ENCODE measurements at regions not wholly inside any gene's neighbourhood (a gene's known extent, or its start where the extent isn't known, plus 50 kb on each side); places are given as distances from the start of the nearest gene placed in this dataset.
"Not testable (repeated sequence)": the region's sequence is repeated elsewhere in the genome, so short reads cannot be mapped to it uniquely, and the experiment has no call there.

DNA sequence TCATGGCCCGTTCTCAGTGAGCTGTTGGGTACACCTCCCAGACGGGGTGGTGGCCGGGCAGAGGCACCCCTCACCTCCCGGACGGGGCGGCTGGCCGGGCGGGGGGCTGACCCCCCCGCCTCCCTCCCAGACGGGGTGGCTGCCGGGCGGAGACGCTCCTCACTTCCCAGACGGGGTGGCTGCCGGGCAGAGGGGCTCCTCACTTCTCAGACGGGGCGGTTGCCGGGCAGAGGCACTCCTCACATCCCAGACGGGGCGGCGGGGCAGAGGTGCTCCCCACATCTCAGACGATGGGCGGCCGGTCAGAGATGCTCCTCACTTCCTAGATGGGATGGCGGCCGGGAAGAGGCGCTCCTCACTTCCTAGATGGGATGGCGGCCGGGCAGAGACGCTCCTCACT, 129.7 kb upstream of the DAAM1 start:
- DNase-seq (ENCODE audit: low spot score): not testable (repeated sequence)

DNA sequence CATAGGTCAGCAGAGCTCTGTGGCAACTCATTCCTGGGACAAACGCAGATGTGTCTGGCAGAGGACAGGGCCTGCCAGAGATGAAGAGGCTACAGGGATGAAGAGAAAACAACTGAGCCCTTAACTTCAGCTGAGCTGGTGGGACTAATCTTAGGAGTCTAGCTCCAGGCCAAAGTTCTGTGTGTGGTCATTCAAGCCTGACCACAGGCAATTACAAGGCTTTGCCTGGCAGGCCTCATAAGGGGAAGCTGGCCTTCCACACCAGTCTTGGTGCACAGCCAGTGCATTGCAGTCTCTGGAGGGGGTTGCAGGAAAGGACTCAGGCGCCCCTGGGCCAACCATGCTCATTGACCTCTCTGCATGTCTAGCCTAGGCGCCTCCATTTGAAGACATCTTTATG, 127.6 kb upstream of the DAAM1 start:
- no peak for DNase-seq (ENCODE audit: low spot score)

DNA sequence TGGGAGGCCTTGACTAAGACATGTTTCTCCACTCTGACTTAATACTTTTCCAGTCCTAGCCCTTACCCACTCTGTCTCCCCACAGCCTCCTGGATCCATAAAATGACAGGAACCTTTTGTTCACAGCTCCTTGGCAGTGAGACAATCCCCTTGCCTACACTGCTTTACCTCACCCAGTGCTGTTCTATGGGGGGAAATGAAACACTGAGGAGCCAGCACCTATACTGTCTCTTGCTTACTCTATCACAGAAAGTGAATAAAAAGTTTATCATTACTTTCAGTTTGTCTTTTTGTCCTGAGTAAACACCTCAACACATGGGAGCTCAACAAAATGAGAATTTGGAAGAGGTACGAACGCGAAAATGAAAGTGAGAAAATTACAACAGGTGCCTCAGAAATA, 127.2 kb upstream of the DAAM1 start:
- DNase-seq (ENCODE audit: low spot score): no peak

DNA sequence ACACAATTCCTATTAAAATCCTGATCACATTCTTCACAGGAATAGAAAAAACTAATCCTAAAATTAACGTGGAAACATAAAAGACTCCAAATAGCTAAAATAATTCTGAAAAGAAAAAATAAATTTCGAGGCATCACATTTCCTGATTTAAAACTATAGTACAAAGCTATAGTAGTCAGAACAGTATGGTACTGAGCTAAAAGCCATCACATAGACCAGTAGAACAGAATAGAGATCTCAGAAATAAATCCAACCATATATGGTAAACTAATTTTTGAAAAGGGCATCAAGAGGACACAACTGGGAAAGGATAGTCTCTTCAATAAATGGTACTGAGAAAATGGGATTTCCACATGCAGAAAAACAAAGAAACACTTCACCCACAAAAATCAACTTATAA, 125.2 kb upstream of the DAAM1 start:
- no peak for DNase-seq (ENCODE audit: low spot score)

DNA sequence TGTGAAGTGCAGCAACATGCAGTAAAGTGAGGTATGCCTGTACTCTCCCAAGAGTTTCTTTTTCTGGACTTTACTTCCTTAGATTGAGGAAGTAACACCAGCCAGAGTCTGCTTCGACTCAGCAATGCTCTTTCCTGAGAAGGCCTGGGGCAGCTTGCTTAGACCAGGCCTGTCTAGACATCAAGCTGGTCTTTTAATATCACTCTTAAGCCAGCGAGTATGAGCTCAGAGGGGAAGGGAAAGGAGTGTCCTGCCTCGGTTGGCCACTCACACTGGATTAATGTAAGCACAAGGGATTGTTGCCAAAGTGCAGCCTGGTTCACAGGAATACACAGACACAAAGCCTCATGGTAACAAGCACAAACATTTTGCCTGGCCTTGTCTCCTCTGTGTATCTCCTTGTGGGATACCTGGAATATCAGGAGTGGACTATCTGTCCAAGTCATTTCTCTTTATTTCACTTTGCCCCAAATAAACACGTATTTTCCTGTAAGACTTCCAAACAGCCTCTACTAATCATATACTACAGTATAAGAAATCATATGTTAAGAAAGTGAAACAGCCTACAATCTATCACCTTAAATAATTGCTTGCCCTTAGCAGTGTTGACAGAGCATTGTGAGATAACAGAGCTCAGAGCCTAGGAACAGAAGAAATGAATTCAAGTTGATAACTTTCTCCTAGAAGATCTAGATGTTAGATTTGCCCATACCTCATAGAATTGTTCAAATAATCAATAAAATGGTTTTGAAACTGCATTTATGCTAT, 121.2 kb upstream of the DAAM1 start:
- no peak for DNase-seq (ENCODE audit: low spot score)

DNA sequence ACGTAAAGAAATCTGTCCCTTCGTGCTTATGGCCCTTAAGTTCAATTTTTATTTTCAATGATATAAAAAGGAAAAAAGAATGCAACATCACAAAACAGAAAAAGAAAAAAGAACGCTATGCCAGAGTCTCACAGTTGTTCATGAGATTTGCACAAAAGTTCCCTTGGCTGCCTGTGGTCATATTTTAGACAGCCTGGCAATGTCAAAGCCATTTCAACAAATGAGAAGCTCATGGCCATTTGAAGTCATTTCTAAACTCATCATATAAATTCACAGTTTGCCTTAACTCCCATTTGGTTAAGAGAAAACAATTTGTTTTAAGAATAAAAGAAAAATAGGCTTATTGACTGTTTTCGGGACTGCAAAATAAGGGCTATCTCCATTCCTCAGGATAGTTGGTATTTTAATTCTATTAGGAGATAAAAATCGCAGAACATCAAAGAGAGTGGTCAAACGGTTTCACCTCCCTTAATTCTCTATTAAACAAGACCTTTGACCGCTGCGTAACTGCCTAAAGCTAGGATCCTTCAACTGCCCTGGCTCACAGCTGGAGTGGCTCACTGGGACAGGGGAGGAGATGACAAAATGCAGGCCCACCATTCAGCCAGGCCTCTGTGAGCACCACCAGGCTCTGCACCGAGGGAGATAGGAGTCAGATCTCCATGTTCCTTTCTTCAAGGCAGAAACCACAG, 119.2 kb upstream of the DAAM1 start:
- DNase-seq (ENCODE audit: low spot score): no peak

DNA sequence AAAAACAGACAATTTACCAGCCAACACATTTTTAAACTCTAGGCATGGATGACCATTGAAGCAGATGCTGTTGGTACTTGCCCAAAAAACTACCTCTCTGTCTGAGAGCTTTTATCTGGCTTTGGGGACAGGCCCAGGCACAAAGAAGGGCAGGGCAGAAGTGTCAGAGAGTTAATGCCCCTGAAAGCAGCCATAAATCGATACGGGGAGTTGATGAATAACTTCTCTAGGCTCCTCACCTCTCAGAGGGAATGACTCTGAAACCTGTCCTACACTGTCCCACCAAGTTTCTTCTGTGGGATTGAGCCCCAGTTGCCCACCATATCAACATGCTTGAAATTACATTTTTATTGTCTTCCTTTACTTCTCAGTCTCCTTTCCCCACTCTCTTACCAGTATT, 113.0 kb upstream of the DAAM1 start:
- DNase-seq (ENCODE audit: low spot score): no peak

DNA sequence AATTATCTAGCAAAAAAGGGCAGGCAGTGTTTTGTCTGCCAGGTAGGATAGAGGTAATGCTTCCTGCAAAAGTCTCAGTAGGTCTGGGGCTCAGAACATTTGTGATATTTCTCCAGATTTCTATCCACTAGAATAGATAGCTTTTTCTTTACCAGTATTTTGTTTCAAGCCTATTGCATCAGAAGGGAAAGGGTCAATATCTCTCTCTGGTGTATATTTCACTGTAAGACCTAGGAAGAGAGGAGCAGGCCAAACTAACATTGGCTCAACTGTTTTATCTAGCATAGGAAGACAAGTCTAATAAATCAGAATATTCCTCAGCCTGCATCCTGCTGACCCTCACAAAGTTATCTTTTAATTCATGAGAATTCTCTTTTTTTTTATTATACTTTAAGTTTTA, 106.7 kb upstream of the DAAM1 start:
- DNase-seq (ENCODE audit: low spot score): no peak

DNA sequence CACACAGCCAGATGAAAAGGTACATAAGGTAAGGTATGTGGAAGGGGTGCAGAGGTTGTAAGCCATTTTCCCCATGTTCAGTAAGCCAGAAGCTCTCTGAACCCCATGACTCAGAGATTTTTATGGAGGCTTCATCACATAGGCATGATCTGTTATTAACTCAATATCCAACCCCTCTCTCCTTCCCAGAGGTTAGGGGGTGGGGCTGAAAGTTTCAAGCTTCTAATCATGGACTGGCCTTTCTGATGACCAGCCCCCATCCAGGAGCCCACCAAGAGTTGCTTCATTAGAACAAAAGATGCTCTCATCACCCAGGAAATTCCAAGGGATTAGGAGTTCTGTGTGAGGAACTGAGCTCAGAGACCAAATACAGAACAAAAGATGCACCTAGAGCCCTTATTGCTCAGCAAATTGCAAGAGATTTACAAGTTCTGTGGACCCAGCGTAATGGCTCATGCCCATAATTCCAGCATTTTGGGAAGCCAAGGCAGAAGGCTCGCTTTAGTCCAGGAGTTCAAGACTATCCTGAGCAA, 103.2 kb upstream of the DAAM1 start:
- no peak for DNase-seq (ENCODE audit: low spot score)

DNA sequence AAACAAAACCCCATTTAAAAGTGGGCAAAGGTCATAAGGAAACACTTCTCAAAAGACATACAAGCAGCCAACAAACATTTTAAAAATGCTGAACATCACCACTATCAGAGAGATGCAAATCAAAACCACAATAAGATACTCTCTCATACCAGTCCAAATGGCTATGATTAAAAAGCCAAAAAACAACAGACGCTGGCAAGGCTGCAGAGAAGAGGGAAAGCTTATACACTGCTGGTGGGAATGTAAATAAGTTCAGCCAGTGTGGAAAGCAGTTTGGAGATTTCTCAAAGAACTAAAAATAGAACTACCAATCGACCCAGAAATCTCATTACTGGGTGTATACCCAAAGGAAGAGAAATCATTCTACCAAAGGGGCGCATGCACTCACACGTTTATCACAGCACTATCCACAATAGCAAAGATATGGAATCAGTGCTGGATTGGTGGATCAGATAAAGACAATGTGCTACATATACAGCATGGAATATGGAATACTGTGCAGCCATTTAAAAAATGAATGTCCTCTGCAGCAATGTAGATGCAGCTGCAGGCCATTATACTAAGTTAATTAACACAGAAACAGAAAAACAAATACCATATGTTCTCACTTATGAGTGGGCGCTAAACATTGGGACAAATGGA, 102.1 kb upstream of the DAAM1 start:
- no peak for DNase-seq (ENCODE audit: low spot score)

DNA sequence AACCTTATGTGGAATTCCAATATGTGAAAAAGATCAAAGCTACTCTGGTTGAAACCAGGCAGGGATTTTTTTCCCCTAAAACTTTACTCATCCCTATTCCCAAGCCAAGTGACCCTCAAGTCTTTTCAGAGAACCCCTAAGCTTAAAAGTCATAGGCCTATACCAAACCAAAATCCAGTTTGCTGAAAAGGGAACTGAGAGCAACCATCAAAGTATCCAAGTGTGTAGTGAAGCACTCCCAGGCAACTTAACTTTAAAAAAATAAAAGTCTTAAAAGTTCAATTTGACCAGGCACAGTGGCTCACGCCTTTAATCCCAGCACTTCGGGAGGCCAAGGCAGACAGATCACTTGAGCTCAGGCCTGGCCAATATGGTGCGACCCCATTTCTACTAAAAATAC, 101.2 kb upstream of the DAAM1 start:
- no peak for DNase-seq (ENCODE audit: low spot score)

DNA sequence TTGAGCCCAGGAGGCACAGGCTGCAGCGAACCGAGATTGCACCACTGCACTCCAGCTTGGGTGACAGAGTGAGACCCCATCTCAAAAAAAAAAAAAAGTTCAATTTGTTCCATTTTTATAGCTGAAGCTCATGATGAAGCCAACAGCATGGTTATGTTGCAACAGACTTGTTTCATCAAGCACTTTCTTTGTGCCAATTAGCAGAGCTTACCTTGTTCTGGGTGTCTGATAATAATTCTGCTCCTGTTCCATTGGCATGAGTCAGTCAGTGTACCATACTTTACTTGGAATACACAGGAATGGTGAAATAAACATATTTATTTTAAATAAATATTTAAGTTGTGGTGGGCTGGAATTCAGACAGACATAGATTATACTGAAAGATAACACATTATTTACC, 100.8 kb upstream of the DAAM1 start:
- DNase-seq (ENCODE audit: low spot score): no peak

DNA sequence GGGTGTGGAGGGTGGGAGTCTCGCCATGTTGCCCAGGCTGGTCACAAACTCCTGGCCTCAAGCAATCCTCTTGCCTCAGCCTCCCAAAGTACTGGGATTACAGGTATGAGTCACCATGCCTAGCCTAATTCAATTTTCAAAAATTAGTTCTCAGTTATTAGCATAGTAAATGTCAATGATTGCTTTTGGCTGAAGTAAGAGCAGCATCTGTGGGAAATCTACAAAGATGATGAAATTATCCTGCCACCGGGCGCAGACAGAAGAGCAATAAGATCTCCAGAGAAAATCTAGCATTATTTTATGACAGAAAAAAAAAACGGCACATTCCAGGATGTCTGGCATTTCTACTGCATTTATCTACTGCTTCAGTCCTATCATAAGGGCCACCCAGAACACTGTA, 97.9 kb upstream of the DAAM1 start:
- DNase-seq (ENCODE audit: low spot score): no peak

DNA sequence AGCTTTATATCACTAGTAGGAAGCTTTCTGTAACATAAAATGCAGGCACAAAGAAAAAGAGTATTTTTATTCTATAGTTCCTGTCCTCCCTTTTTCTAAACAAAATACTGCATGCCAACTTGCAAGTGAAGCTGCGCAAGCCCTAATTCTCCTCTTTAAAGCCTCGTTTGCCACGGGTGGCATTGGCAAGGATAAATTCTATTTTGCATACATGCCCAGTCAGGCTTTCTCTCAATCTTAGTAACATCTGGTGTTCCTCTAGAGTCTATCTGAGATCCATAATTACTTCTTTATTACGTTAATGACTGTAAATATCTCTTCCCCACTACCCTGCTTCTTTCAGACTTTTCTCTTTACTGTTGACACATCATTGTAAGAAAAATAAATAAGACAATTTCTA, 97.1 kb upstream of the DAAM1 start:
- DNase-seq (ENCODE audit: low spot score): no peak

DNA sequence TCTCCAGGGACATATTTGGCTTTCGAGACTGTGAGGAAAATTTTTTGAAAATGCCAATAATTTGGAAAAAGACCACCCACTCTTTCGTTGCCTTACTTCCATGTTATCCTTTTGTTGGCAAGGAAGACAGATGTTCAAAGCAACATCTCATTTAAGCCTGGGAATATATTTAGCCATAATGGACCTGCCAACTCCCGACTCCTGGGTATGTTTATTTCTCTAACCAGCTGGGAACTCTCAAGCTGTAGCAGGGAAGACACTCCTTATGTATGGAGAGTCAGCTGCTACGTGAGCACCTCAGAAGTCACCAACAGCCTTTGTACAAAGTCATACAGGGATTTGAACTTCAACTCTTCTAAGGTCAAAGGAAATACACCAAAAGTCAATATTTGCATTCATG, 96.5 kb upstream of the DAAM1 start:
- no peak for DNase-seq (ENCODE audit: low spot score)

DNA sequence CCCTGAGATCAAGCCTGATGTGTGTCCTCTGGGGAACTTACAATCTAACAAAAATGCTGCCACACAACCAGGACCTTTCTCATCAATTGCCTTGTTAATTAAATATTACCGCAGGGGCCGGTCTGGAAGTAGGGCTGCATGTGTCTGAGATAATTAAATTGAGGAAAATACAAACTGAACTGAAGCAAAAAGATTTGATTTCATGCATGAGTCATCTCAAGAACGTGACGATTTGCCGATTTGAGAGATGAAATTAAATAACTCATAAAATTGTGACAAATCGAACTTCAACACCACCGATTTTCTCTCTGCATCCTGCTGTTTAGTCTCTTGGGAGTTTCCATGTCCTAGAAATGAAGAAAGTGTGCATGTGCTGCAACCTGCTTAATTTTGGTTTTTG, 94.6 kb upstream of the DAAM1 start:
- no peak for DNase-seq (ENCODE audit: low spot score)

DNA sequence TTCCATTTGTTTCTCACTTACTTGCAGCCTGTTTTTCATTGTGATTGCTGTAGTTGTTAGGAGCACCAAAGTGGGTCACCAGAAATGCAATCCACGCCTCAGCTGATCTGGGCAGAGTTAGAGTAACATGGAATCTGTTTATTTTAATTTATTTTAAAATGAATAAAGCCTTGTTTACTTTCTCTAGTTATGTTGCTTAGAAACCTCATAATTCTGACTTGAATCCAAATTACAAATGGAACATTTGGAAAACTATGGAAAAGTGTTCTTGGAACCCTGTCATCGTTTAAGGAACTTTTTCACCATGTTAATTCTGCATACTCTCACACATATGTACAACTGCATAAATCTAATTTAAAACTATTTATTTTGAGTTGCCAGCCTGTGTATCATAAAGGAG, 92.2 kb upstream of the DAAM1 start:
- no peak for DNase-seq (ENCODE audit: low spot score)

DNA sequence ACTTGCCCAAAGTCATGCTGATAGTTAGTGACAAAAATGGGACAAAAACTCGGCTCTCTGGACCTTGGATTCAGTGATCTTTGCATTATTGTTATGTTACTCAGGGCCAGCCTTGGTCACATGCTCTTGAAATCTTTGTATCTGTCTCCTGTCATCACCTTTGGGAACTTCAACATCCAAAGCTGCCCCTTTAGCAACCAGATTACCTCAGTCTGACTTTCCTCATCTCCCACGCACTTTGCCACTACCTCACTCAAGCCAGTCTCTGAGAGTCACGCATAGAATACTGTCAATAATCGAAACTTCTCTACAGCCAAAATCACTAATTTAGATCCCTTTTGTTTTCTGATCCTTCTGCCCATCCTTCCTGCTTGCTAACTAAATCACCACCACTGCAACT, 90.8 kb upstream of the DAAM1 start:
- no peak for DNase-seq (ENCODE audit: low spot score)

DNA sequence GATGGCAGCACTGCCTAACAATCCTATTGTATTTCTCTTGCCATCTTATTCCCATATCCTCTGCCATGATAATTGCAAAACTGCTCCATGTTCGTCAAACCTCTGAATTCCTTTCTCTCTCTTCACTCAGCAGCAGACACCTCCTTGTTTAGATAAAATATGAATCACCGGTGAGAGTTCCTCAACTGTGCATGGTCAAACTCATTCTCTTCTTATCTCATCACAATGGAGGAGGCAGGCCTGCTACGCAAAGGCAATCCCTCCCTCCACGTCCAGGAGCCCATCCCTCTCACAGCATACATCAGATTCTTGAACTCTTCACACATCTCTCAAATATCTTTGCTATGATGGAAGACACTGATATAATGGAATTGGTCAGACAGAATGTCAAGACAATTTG, 90.1 kb upstream of the DAAM1 start:
- peak; percentile 70 for DNase-seq (ENCODE audit: low spot score)

DNA sequence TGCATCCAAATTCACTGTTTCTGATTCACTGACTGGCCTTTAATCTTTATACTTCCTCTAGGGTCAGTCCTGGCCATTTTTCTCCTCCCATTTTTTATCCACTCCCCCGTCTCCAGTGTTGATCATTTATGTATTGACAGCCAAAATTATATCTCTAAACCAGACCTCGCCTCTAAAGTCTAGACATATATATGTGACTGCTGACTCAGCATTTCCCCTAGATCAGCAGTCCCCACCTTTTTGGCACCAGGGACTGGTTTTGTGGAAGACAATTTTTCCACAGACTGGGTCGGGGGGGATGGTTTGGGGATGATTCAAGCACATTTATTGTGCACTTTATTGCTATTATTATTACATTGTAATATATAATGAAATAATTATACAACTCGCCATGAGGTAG, 88.3 kb upstream of the DAAM1 start:
- no peak for DNase-seq (ENCODE audit: low spot score)

DNA sequence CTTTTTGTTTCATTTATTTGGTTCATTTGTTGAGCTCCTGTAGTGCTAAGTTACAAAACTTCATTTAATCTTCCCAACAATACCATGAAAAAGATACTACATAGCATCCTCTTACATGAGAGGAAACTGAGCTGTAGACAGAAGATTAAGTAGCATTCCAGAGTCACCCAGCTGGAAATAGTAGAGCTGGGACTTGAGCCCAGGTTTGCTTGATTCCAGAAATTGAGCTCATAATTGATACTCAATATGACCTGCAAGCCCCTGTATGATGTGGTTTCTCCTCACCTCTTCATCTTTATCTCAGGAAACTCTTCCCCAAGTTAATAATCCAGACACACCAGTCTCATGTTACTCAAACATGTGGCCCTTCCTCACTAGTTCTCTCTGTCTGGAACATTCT, 87.0 kb upstream of the DAAM1 start:
- no peak for DNase-seq (ENCODE audit: low spot score)

DNA sequence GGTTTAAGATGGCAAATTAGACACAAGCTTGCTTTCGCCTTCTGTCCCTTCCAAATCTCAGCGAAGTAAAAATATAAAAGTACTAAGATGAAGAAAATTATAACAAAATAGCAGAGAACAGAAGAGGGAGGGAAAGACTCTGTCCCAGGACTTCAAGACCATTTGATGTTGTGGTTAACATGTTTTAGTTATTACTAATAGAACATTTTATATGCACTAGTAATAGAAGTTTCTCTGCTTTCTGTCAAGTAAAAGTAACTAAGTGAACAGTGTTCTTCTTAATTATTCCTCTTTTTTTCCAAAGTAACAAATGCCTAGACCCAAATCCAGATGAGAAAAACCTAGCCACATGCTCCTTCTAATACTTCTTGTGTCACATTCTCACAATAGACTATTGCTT, 85.1 kb upstream of the DAAM1 start:
- DNase-seq (ENCODE audit: low spot score): peak; percentile 31

DNA sequence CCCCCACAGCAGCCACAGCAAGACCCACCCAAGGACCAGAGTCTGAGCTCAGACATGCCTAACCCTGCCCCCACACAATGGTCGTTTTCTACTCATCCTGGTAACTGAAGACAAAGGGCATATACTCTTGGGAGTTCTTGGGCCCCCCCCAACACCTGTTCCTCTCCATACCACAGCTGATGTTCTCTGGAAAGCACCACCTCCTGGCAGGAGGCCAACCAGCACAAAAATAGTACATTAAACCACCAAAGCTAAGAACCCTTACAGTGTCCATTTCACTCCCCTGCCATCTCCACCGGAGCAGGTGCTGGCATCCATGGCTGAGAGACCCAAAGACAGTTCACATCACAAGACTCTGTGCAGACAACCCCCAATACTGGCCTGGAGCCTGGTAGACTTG, 80.6 kb upstream of the DAAM1 start:
- DNase-seq (ENCODE audit: low spot score): no peak
